Astrocyte (in vitro differentiated cells and primary cell): ENCODE measurements at regions not wholly inside any gene's neighbourhood (a gene's known extent, or its start where the extent isn't known, plus 50 kb on each side); places are given as distances from the start of the nearest gene placed in this dataset.

Experiments
- DNase-seq: peaks from one replicate; pipeline ENCODE4 v3.0.0-alpha.2; 2010; ENCODE audit warnings: low read depth
- FAIRE-seq: peaks from 2 replicates; lab custom pipeline; 2011; peaks lifted over from hg19 to GRCh38; lab: Jason Lieb, UNC
- H2AFZ ChIP-seq: 2 replicates; pipeline ENCODE4 v1.6.0; 2012; ENCODE audit warnings: low read depth, low read length, inconsistent platforms
- H3K27ac ChIP-seq: 2 replicates; pipeline ENCODE4 v1.5.1; 2011; ENCODE audit warnings: low read depth, low read length, inconsistent platforms
- H3K27me3 ChIP-seq: 2 replicates; pipeline ENCODE4 v1.6.0; 2011; ENCODE audit warnings: low read length, inconsistent platforms; ENCODE audit not compliant: insufficient read depth
- H3K36me3 ChIP-seq: 2 replicates; pipeline ENCODE4 v1.5.1; 2011; ENCODE audit warnings: low read length, inconsistent platforms; ENCODE audit not compliant: insufficient read depth
- H3K4me1 ChIP-seq: 2 replicates; pipeline ENCODE4 v1.5.1; 2011; ENCODE audit warnings: low read length, inconsistent platforms; ENCODE audit not compliant: insufficient read depth
- H3K4me2 ChIP-seq: 2 replicates; pipeline ENCODE4 v1.6.0; 2012; ENCODE audit warnings: low read length, inconsistent platforms
- H3K4me3 ChIP-seq: 2 replicates; pipeline ENCODE4 v1.5.1; 2011; ENCODE audit warnings: low read depth, mild to moderate bottlenecking, low read length, inconsistent platforms; ENCODE audit not compliant: insufficient read depth
- H3K79me2 ChIP-seq: 2 replicates; pipeline ENCODE4 v1.6.0; 2012; ENCODE audit warnings: mild to moderate bottlenecking, low read length, inconsistent platforms; ENCODE audit not compliant: insufficient read depth
- H3K9ac ChIP-seq: 2 replicates; pipeline ENCODE4 v1.6.0; 2012; ENCODE audit warnings: mild to moderate bottlenecking, low read length, inconsistent platforms
- H3K9me3 ChIP-seq: 2 replicates; pipeline ENCODE4 v1.5.1; 2012; ENCODE audit warnings: low read depth, mild to moderate bottlenecking, low read length, inconsistent platforms; ENCODE audit not compliant: insufficient read depth
- H4K20me1 ChIP-seq: 2 replicates; pipeline ENCODE4 v1.6.0; 2012; ENCODE audit warnings: low read length, inconsistent platforms; ENCODE audit not compliant: insufficient read depth
- H3K27ac Mint-ChIP-seq: one replicate; pipeline ENCODE4 v1.8.0; 2021; ENCODE audit warnings: mild to moderate bottlenecking, mixed read lengths; ENCODE audit not compliant: unreplicated experiment
- H3K27me3 Mint-ChIP-seq: one replicate; pipeline ENCODE4 v1.8.0; 2021; ENCODE audit warnings: low read depth, mixed read lengths; ENCODE audit not compliant: unreplicated experiment
- H3K36me3 Mint-ChIP-seq: one replicate; pipeline ENCODE4 v1.8.0; 2021; ENCODE audit warnings: low read depth, mixed read lengths; ENCODE audit not compliant: unreplicated experiment
- H3K4me1 Mint-ChIP-seq: one replicate; pipeline ENCODE4 v1.8.0; 2021; ENCODE audit warnings: low read depth, mixed read lengths; ENCODE audit not compliant: unreplicated experiment
- H3K4me3 Mint-ChIP-seq: one replicate; pipeline ENCODE4 v1.8.0; 2021; ENCODE audit warnings: mild to moderate bottlenecking, moderate library complexity, mixed read lengths; ENCODE audit not compliant: unreplicated experiment
- H3K9me3 Mint-ChIP-seq: one replicate; pipeline ENCODE4 v1.8.0; 2021; ENCODE audit warnings: mild to moderate bottlenecking, mixed read lengths; ENCODE audit not compliant: unreplicated experiment
- EZH2 ChIP-seq: IDR thresholded peaks from 2 replicates; pipeline ENCODE4 v1.6.1; 2012; ENCODE audit warnings: mild to moderate bottlenecking, low read length, inconsistent platforms; ENCODE audit not compliant: insufficient read depth
- TF ChIP-seq, protein P1 (sequence below): IDR thresholded peaks from 2 replicates; pipeline ENCODE4 v1.5.1; 2011; ENCODE audit warnings: low read depth, mild to moderate bottlenecking, inconsistent platforms, low read length, moderate library complexity; ENCODE audit not compliant: insufficient read depth

DNA sequence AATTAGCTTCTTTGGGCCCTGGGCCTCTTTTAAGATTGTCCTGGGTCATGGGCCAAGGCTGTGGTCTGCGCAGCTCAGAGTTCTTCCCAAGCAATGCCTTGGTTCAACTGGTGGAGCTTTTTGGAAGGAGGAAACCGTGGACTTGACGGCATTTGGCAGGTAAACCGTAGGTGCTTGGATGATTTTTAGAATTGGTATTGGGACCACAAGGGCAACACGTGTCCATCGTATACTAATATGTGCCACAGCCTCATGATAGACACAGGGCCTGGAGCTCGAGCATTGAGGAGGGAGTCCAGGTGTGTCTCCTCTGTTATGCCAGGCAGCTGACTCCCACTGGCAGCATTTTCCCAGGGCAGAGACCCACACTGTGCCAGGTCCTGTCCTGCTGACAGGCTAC, 120.9 kb upstream of the PITX1 start:
- no peak overlapping the region for H3K27ac ChIP-seq
- peaks cover 3% of the 10 kb centered on the region for H3K36me3 Mint-ChIP-seq
- no peak overlapping the region for H3K4me2 ChIP-seq
- H3K4me1 ChIP-seq, result no peaks in the 10 kb centered on the region
- no peak overlapping the region for H3K9ac ChIP-seq
- FAIRE-seq (no peak), DNase-seq (no peak)
- no peaks in the 10 kb centered on the region for H3K79me2 ChIP-seq
- no peaks in the 10 kb centered on the region for H3K9me3 ChIP-seq
- H2AFZ ChIP-seq, result no peak overlapping the region
- peaks cover 56% of the 10 kb centered on the region for H3K27me3 Mint-ChIP-seq
- H3K4me1 Mint-ChIP-seq, result no peaks in the 10 kb centered on the region
- TF ChIP-seq, protein P1, sequence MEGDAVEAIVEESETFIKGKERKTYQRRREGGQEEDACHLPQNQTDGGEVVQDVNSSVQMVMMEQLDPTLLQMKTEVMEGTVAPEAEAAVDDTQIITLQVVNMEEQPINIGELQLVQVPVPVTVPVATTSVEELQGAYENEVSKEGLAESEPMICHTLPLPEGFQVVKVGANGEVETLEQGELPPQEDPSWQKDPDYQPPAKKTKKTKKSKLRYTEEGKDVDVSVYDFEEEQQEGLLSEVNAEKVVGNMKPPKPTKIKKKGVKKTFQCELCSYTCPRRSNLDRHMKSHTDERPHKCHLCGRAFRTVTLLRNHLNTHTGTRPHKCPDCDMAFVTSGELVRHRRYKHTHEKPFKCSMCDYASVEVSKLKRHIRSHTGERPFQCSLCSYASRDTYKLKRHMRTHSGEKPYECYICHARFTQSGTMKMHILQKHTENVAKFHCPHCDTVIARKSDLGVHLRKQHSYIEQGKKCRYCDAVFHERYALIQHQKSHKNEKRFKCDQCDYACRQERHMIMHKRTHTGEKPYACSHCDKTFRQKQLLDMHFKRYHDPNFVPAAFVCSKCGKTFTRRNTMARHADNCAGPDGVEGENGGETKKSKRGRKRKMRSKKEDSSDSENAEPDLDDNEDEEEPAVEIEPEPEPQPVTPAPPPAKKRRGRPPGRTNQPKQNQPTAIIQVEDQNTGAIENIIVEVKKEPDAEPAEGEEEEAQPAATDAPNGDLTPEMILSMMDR, result no peak
- no peak for TF ChIP-seq EZH2
- H3K27me3 ChIP-seq, result peaks cover 4% of the 10 kb centered on the region
- no peak overlapping the region for H3K4me3 ChIP-seq
- no peaks in the 10 kb centered on the region for H3K36me3 ChIP-seq
- no peak overlapping the region for H3K4me3 Mint-ChIP-seq
- H3K9me3 Mint-ChIP-seq, result peaks cover 30% of the 10 kb centered on the region
- H4K20me1 ChIP-seq, result no peaks in the 10 kb centered on the region
- no peak overlapping the region for H3K27ac Mint-ChIP-seq

DNA sequence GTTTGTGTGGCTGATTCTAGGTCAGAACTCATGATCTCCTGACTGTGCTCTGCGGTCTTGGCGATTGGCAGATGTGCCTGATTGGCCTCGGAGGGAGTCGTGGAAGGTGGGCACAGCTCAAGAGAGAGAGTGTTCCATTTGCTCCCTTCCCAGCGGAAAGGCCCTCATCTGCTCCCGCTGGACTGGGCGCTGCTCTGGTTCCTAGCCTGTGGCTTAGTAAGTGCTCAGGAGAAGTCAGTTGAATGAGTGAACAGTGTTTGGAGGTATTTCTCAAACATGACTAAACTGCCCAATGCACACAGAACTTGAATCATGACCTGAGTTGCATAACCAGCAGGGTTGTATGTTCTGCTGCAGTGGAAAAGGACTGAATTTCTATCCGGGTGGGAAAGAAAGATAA, 120.2 kb upstream of the PITX1 start:
- H3K27ac Mint-ChIP-seq, result no peak overlapping the region
- DNase-seq, result no peak
- no peak for FAIRE-seq

DNA sequence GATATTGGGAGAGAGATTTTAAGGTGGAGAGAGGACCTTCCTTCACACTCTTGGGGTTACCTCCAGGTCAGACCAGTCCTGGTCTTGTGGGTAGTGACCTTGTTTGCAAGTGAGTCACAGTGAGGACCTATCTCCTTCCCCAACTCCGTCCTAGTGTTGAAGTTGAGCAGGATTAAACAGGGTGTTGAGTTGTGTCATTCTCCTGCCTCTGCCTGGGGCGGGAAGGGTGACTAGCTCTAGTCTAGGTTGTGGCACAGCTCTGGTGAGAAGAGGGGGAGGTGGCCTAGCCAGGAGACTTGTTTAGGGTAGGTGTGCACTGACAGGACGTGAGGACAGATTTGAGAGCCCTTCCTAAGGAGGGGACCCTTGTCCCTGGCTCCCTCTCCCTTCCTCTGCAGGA, 119.6 kb upstream of the PITX1 start:
- H3K4me1 Mint-ChIP-seq, result no peaks in the 10 kb centered on the region
- H3K27ac ChIP-seq, result no peak overlapping the region
- no peak for DNase-seq
- H3K27me3 Mint-ChIP-seq, result peaks cover 61% of the 10 kb centered on the region
- no peak overlapping the region for H2AFZ ChIP-seq
- no peak for FAIRE-seq
- H3K4me2 ChIP-seq, result no peak overlapping the region
- H3K79me2 ChIP-seq, result no peaks in the 10 kb centered on the region
- H3K36me3 Mint-ChIP-seq, result peaks cover 3% of the 10 kb centered on the region
- H3K9me3 Mint-ChIP-seq, result peaks cover 18% of the 10 kb centered on the region
- TF ChIP-seq, protein P1, result no peak
- no peak for TF ChIP-seq EZH2
- no peak overlapping the region for H3K27ac Mint-ChIP-seq
- H3K4me1 ChIP-seq, result no peaks in the 10 kb centered on the region
- H3K4me3 Mint-ChIP-seq, result no peak overlapping the region
- peaks cover 6% of the 10 kb centered on the region for H3K27me3 ChIP-seq
- no peak overlapping the region for H3K4me3 ChIP-seq
- H4K20me1 ChIP-seq, result no peaks in the 10 kb centered on the region
- no peak overlapping the region for H3K9ac ChIP-seq
- no peaks in the 10 kb centered on the region for H3K9me3 ChIP-seq
- H3K36me3 ChIP-seq, result no peaks in the 10 kb centered on the region

More for the DNA sequence above, 120.2 kb upstream of the PITX1 start:
- Histone ChIP-seq H3K4me2 (no peak overlapping the region), H3K27ac (no peak overlapping the region), H3K27me3 (peaks cover 6% of the 10 kb centered on the region), H3K4me1 (no peaks in the 10 kb centered on the region), H3K79me2 (no peaks in the 10 kb centered on the region), H2AFZ (no peak overlapping the region), H3K9me3 (no peaks in the 10 kb centered on the region), H3K9ac (no peak overlapping the region), H3K36me3 (no peaks in the 10 kb centered on the region), H3K4me3 (no peak overlapping the region), H4K20me1 (no peaks in the 10 kb centered on the region)
- Mint-ChIP-seq H3K9me3 (peaks cover 24% of the 10 kb centered on the region), H3K36me3 (peaks cover 3% of the 10 kb centered on the region), H3K4me1 (no peaks in the 10 kb centered on the region), H3K4me3 (no peak overlapping the region), H3K27me3 (peaks cover 60% of the 10 kb centered on the region)
- TF ChIP-seq EZH2, result no peak
- TF ChIP-seq, protein P1, result no peak
